Panc1 (cell line): ENCODE measurements at regions not wholly inside any gene's neighbourhood (a gene's known extent, or its start where the extent isn't known, plus 50 kb on each side); places are given as distances from the start of the nearest gene placed in this dataset.

ENCODE experiments used
- ATAC-seq: fragments of 200-7000 bp; cut with Tn5 transposase; 2 replicates; pipeline ENCODE4 v1.9.1; 2020; ENCODE audit warnings: mild to moderate bottlenecking, moderate library complexity
- BruUV-seq: library from RNA; stranded (reverse); fragments of 400-500 nt; replicated peaks from 2 replicates; lab custom pipeline; 2021; lab: Mats Ljungman, UMichigan
- CTCF ChIA-PET: fragments of 300-600 bp; sonication (Branson Sonifier 250); formaldehyde crosslinking; loops from one replicate; lab custom pipeline; 2022; ENCODE audit warnings: antibody characterized with exemption; lab: Charles Lee
- POLR2A ChIA-PET: fragments of 300-600 bp; sonication (Branson Sonifier 250); formaldehyde crosslinking; loops from one replicate; lab custom pipeline; 2022; ENCODE audit warnings: antibody characterized with exemption; lab: Charles Lee
- DNase-seq: peaks from one replicate; pipeline ENCODE4 v3.0.0-alpha.2; 2010; ENCODE audit warnings: low read depth, low spot score
- H3K27ac ChIP-seq: 2 replicates; pipeline ENCODE4 v1.5.1; 2011; ENCODE audit warnings: mild to moderate bottlenecking, low read length, inconsistent platforms
- H3K27me3 ChIP-seq: fragments of 200-500 bp; sonication (Bioruptor generic); 2 replicates; pipeline ENCODE4 v1.6.0; 2014; ENCODE audit warnings: low read length, inconsistent platforms; ENCODE audit not compliant: control insufficient read depth, insufficient read depth
- H3K36me3 ChIP-seq: fragments of 200-500 bp; sonication (Bioruptor generic); 2 replicates; pipeline ENCODE4 v1.5.1; 2014; ENCODE audit warnings: inconsistent platforms, mild to moderate bottlenecking, low read length, moderate library complexity; ENCODE audit not compliant: control insufficient read depth, insufficient read depth
- H3K4me1 ChIP-seq: 2 replicates; pipeline ENCODE4 v1.5.1; 2011; ENCODE audit warnings: inconsistent platforms, mild to moderate bottlenecking, low read length, moderate library complexity; ENCODE audit not compliant: control insufficient read depth, insufficient read depth
- H3K4me3 ChIP-seq, 2 experiments: 2 replicates each; pipeline ENCODE4 v1.5.1; 2011 to 2012; ENCODE audit warnings: low read depth in 2 of 2, low read length in 2 of 2, mild to moderate bottlenecking in 2 of 2, inconsistent platforms in 1 of 2, moderate library complexity in 1 of 2
- H3K9me3 ChIP-seq: fragments of 200-500 bp; sonication (Bioruptor generic); 2 replicates; pipeline ENCODE4 v1.5.1; 2014; ENCODE audit warnings: low read depth, mild to moderate bottlenecking, inconsistent platforms, low read length, moderate library complexity; ENCODE audit not compliant: control insufficient read depth, insufficient read depth
- CTCF ChIP-seq: fragments of 450-650 bp; IDR thresholded peaks from 2 replicates; pipeline ENCODE4 v1.5.1; 2017; ENCODE audit warnings: mild to moderate bottlenecking
- POLR2AphosphoS5 ChIP-seq: IDR thresholded peaks from 2 replicates; pipeline ENCODE4 v1.6.1; 2012; ENCODE audit warnings: mild to moderate bottlenecking, low read depth, low read length, moderate library complexity
- REST ChIP-seq, 2 experiments: IDR thresholded peaks; 2 replicates each; pipeline ENCODE4 v1.6.1; 2011 to 2012; ENCODE audit warnings: low read depth in 2 of 2, control low read depth in 1 of 2, low read length in 1 of 2, mild to moderate bottlenecking in 1 of 2, moderate library complexity in 1 of 2; ENCODE audit not compliant: insufficient read depth in 1 of 2
- SIN3A ChIP-seq: IDR thresholded peaks from 2 replicates; pipeline ENCODE4 v1.6.1; 2012; ENCODE audit warnings: low read depth, mild to moderate bottlenecking, low read length, moderate library complexity, borderline replicate concordance; ENCODE audit not compliant: insufficient read depth
- TCF7L2 ChIP-seq: IDR thresholded peaks from 2 replicates; pipeline ENCODE4 v1.6.1; 2011; ENCODE audit warnings: mild to moderate bottlenecking, low read depth, low read length, inconsistent platforms
- in situ Hi-C: cut with HindIII; loops from 2 replicates; pipeline ENCODE4 v1.10.0; 2016; ENCODE audit warnings: low sequenced_read_pairs, low pct_unique_long_range_greater_than_20kb
- intact Hi-C: fragments of 100-400 bp; cut with micrococcal nuclease; formaldehyde crosslinking; loops from one replicate; pipeline ENCODE4 v1.10.0; 2022; ENCODE audit not compliant: unreplicated experiment

GRCh38 chr20:48471176-48471575, 356.6 kb downstream of the PREX1 start:
- Histone ChIP-seq H3K27ac (no peak overlapping the region), H3K27me3 (peaks cover 15% of the 10 kb centered on the region), H3K36me3 (no peaks in the 10 kb centered on the region), H3K9me3 (no peaks in the 10 kb centered on the region), H3K4me1 (no peaks in the 10 kb centered on the region), H3K4me3 (no peak overlapping the region)
- DNase-seq (no peak), ATAC-seq (no peak)
- POLR2A ChIA-PET, result no interaction called here
- intact Hi-C loops, result no loop called here
- CTCF ChIA-PET, result interaction anchor here (1.1 kb wide), 1 partner anchor 149 kb away, joined by 3 read pairs; no protein-coding TSS in a partner anchor
- BruUV-seq, result no TSS peak
- TF ChIP-seq CTCF, result no peak
- TF ChIP-seq SIN3A, result no peak
- no peak for TF ChIP-seq TCF7L2
- TF ChIP-seq POLR2AphosphoS5, result no peak
- no peak for TF ChIP-seq REST (IDR thresholded peaks at IDR 0.05; ENCODE audit: insufficient read depth in 1 of 2, low read depth in 2 of 2, low read length in 1 of 2)
- in situ Hi-C loops, result no loop called here

GRCh38 chr20:48470141-48470540, 357.7 kb downstream of the PREX1 start:
- in situ Hi-C loops (no loop called here), intact Hi-C loops (no loop called here)
- TF ChIP-seq TCF7L2 (no peak), REST (IDR thresholded peaks at IDR 0.05; ENCODE audit: insufficient read depth in 1 of 2, low read depth in 2 of 2, low read length in 1 of 2) (no peak), POLR2AphosphoS5 (no peak), CTCF (no peak), SIN3A (no peak)
- DNase-seq (no peak), ATAC-seq (no peak)
- Histone ChIP-seq H3K4me1 (no peaks in the 10 kb centered on the region), H3K27ac (no peak overlapping the region), H3K36me3 (no peaks in the 10 kb centered on the region), H3K4me3 (no peak overlapping the region), H3K9me3 (no peaks in the 10 kb centered on the region), H3K27me3 (peaks cover 11% of the 10 kb centered on the region)
- ChIA-PET CTCF (no interaction called here), POLR2A (no interaction called here)
- BruUV-seq, result no TSS peak
